Stimulated activated CD8-positive, alpha-beta memory T cell treated with anti-CD3 and anti-CD28 coated beads, Interleukin-7, amount 100 ng/mL, for 48 hours (primary cell): ENCODE measurements at regions not wholly inside any gene's neighbourhood (a gene's known extent, or its start where the extent isn't known, plus 50 kb on each side); places are given as distances from the start of the nearest gene placed in this dataset.
"Not testable (repeated sequence)": the region's sequence is repeated elsewhere in the genome, so short reads cannot be mapped to it uniquely, and the experiment has no call there.

ENCODE experiments used
- DNase-seq, 2 donors: peaks; one replicate each; pipeline ENCODE4 v3.0.0-alpha.2; 2020; ENCODE audit warnings: low read depth in 1 of 2; ENCODE audit errors: extremely low read depth in 1 of 2

- DNase-seq, result no peak
Measured at GRCh38 chr1:60950224-60951063, 131.9 kb upstream of the NFIA start.

- no peak for DNase-seq
Measured at GRCh38 chr1:60949826-60950197, 132.5 kb upstream of the NFIA start.

GRCh38 chr1:60949154-60949825, 133.1 kb upstream of the NFIA start:
- no peak for DNase-seq

GRCh38 chr1:60948486-60948885, 133.9 kb upstream of the NFIA start:
- no peak for DNase-seq

GRCh38 chr1:60947367-60947766, 135.0 kb upstream of the NFIA start:
- no peak for DNase-seq

GRCh38 chr1:60942896-60943638, 139.3 kb upstream of the NFIA start:
- DNase-seq, result no peak

GRCh38 chr1:60942291-60942690, 140.1 kb upstream of the NFIA start:
- DNase-seq, result no peak

- not testable (repeated sequence) for DNase-seq
Measured at GRCh38 chr1:60940685-60941084, 141.7 kb upstream of the NFIA start.

- no peak for DNase-seq
Measured at GRCh38 chr1:60937720-60938119, 144.6 kb upstream of the NFIA start.

- DNase-seq, result no peak
Measured at GRCh38 chr1:60936591-60937342, 145.6 kb upstream of the NFIA start.

- no peak for DNase-seq
Measured at GRCh38 chr1:60936163-60936562, 146.2 kb upstream of the NFIA start.

- DNase-seq, result no peak
Measured at GRCh38 chr1:60935599-60936110, 146.7 kb upstream of the NFIA start.

GRCh38 chr1:60930130-60930529, 152.2 kb upstream of the NFIA start:
- DNase-seq, result no peak

- no peak for DNase-seq
Measured at GRCh38 chr1:60924964-60925798, 157.2 kb upstream of the NFIA start.

- no peak for DNase-seq
Measured at GRCh38 chr1:60924165-60924564, 158.2 kb upstream of the NFIA start.

GRCh38 chr1:60923389-60924087, 158.8 kb upstream of the NFIA start:
- DNase-seq, result no peak

GRCh38 chr1:60922304-60922703, 160.1 kb upstream of the NFIA start:
- DNase-seq, result no peak

GRCh38 chr1:60921175-60921574, 161.2 kb upstream of the NFIA start:
- DNase-seq, result no peak

GRCh38 chr1:60920561-60920960, 161.8 kb upstream of the NFIA start:
- no peak for DNase-seq
